BJ (cell line): ENCODE measurements at regions not wholly inside any gene's neighbourhood (a gene's known extent, or its start where the extent isn't known, plus 50 kb on each side); places are given as distances from the start of the nearest gene placed in this dataset.
A peak's percentile ranks its signal among the peaks of the same experiment; 100 is the strongest.
"Not testable (repeated sequence)": the region's sequence is repeated elsewhere in the genome, so short reads cannot be mapped to it uniquely, and the experiment has no call there.

Experiments
- CTCF ChIA-PET: fragments of 350-600 bp; formaldehyde crosslinking; extraction: SDS; loops from one replicate; lab custom pipeline; 2021; ENCODE audit warnings: antibody characterized with exemption, inconsistent platforms; lab: Yijun Ruan, JAX
- POLR2A ChIA-PET: fragments of 300-600 bp; sonication (Branson Sonifier 250); formaldehyde crosslinking; extraction: SDS; loops from one replicate; lab custom pipeline; 2021; ENCODE audit warnings: antibody characterized with exemption; lab: Charles Lee
- DNase-seq: peaks from one replicate; pipeline ENCODE4 v3.0.0-alpha.2; 2011; ENCODE audit warnings: low read depth
- H3K27me3 ChIP-seq: 2 replicates; pipeline ENCODE4 v1.6.0; 2011; ENCODE audit warnings: low read length; ENCODE audit not compliant: control insufficient read depth, insufficient read depth
- H3K36me3 ChIP-seq: 2 replicates; pipeline ENCODE4 v1.5.1; 2011; ENCODE audit warnings: low read length; ENCODE audit not compliant: control insufficient read depth, insufficient read depth
- H3K4me3 ChIP-seq: 2 replicates; pipeline ENCODE4 v1.5.1; 2011; ENCODE audit warnings: low read depth, mild to moderate bottlenecking, control low read depth, low read length
- CTCF ChIP-seq: IDR thresholded peaks from 2 replicates; pipeline ENCODE4 v1.5.1; 2011; ENCODE audit warnings: low read depth, mild to moderate bottlenecking, control low read depth, inconsistent platforms, low read length, moderate library complexity; ENCODE audit not compliant: insufficient read depth

- Histone ChIP-seq H3K4me3 (no peak overlapping the region), H3K27me3 (no peaks in the 10 kb centered on the region), H3K36me3 (no peaks in the 10 kb centered on the region)
- ChIA-PET CTCF (no interaction called here), POLR2A (interaction anchor here (0.6 kb wide), 1 partner anchor 34 kb away, joined by 3 read pairs; no protein-coding TSS in a partner anchor)
- TF ChIP-seq CTCF = no peak
- peak; percentile 77 for DNase-seq
Measured at GRCh38 chr10:36759141-36759805, 366.1 kb upstream of the ANKRD30A start.

GRCh38 chr10:36748128-36748871 lies 377.1 kb upstream of the ANKRD30A start:
- no peak for DNase-seq
- CTCF ChIA-PET = no interaction called here
- H3K4me3 ChIP-seq = no peak overlapping the region
- H3K27me3 ChIP-seq = no peaks in the 10 kb centered on the region
- no peaks in the 10 kb centered on the region for H3K36me3 ChIP-seq
- no peak for TF ChIP-seq CTCF
- POLR2A ChIA-PET = no interaction called here

GRCh38 chr10:36739884-36740445 lies 385.4 kb upstream of the ANKRD30A start:
- H3K27me3 ChIP-seq = no peaks in the 10 kb centered on the region
- no peak overlapping the region for H3K4me3 ChIP-seq
- CTCF ChIA-PET = interaction anchor here (0.6 kb wide), 1 partner anchor 1166 kb away, joined by 3 read pairs; no protein-coding TSS in a partner anchor
- no peak for DNase-seq
- POLR2A ChIA-PET = interaction anchor here (0.7 kb wide), 1 partner anchor 1472 kb away, joined by 4 read pairs; no protein-coding TSS in a partner anchor
- no peak for TF ChIP-seq CTCF
- no peaks in the 10 kb centered on the region for H3K36me3 ChIP-seq

GRCh38 chr10:36738738-36739431 lies 386.5 kb upstream of the ANKRD30A start:
- ChIA-PET CTCF (no interaction called here), POLR2A (interaction anchor here (0.7 kb wide), 1 partner anchor 1471 kb away, joined by 4 read pairs; no protein-coding TSS in a partner anchor)
- Histone ChIP-seq H3K27me3 (no peaks in the 10 kb centered on the region), H3K36me3 (no peaks in the 10 kb centered on the region), H3K4me3 (no peak overlapping the region)
- no peak for TF ChIP-seq CTCF
- no peak for DNase-seq

- Histone ChIP-seq H3K27me3 (no peaks in the 10 kb centered on the region), H3K4me3 (no peak overlapping the region), H3K36me3 (no peaks in the 10 kb centered on the region)
- POLR2A ChIA-PET = no interaction called here
- DNase-seq = no peak
- CTCF ChIA-PET = no interaction called here
- no peak for TF ChIP-seq CTCF
Measured at GRCh38 chr10:36736311-36736710, 389.1 kb upstream of the ANKRD30A start.

- H3K36me3 ChIP-seq, DNase-seq, H3K4me3 ChIP-seq, CTCF ChIA-PET, H3K27me3 ChIP-seq, POLR2A ChIA-PET: not testable (repeated sequence)
Measured at GRCh38 chr10:36734590-36734989, 390.8 kb upstream of the ANKRD30A start.
